CD4-positive, alpha-beta T cell treated with Interleukin-1 beta for 1 hour (primary cell): ENCODE measurements at regions not wholly inside any gene's neighbourhood (a gene's known extent, or its start where the extent isn't known, plus 50 kb on each side); places are given as distances from the start of the nearest gene placed in this dataset.

ENCODE experiments used
- DNase-seq, 2 donors: peaks; one replicate each; pipeline ENCODE4 v3.0.0-alpha.2; 2020 to 2022

DNA sequence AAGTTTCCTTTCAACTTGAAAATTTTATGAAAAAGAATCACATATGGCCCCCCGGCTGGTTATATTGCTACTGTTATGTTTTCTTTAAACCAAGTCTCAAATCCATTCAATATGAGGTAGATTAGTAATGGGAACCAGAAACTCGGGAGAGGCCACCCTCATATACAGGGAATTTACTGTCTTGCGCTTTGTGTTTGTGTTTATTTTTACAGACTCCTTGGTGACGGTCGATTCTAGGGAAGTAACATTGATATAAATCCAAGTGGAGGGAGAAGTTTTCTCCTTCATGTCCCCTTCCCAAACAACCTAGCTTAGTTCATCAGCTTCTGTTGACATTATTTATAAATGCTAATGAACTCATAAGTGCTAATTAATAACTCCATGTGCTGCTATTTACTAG lies 163.5 kb upstream of the LMO4 start:
- no peak for DNase-seq

DNA sequence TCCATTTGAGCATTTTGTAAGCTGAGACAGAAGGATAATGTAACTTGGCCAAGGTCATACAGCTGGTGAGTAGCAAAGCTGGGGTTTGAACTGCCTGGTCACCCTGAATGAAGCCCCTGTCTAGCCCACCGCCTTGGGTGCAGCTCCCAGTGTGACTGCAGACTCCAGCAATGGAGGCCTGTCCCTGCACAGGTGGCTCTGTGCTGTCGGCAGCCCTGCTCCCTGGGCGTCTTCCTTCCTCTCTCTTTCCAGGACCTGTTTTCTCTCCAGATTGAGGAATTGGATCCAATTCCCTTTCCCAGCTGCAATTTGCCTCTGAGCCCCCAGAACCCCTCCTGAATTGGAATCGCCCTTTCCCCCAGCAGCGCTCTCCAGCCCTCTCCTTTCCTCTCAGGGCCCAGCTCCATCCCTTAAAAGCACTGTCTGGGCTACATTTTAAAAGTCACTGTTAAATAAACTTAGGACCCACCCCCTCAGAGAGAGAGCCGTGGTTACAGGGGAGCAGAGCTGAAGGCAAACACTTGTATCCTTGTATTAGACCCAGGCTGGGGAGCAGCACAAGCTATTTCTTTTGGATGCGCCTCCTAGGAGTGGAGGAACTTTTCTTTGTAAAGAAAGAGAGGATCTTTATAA lies 161.4 kb upstream of the LMO4 start:
- DNase-seq = no peak

DNA sequence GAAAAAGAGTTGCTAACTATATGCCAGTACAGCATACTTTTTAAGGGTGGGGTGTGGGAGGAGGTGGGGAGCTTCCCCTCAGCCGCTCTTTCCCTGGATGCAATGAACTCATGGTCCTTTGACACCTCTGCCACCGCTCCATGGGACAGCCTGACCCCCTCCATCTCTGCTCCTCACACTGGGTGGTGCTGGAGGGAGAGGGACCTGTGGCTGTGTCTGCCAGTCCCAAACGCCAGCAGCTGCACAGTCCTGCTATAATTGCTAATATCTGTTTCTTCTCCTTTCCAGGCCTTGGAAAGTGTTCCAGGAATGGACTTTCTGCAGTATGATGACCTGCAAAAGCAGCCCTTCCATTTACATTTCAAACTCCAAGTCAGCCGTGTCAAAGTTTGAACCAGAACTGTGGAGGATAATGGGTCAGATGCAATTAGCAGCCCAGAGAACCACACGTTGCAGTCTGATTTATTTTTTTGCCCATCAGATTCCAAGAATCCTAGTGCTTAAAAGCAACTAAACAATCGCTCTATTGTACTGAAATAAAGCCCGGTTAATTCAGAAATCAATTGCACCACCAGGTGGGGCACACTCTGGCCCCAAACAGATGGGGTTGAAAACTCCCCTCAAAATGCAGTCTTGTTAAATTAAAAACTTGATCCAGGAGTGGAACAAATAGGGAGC lies 160.7 kb upstream of the LMO4 start:
- no peak for DNase-seq

DNA sequence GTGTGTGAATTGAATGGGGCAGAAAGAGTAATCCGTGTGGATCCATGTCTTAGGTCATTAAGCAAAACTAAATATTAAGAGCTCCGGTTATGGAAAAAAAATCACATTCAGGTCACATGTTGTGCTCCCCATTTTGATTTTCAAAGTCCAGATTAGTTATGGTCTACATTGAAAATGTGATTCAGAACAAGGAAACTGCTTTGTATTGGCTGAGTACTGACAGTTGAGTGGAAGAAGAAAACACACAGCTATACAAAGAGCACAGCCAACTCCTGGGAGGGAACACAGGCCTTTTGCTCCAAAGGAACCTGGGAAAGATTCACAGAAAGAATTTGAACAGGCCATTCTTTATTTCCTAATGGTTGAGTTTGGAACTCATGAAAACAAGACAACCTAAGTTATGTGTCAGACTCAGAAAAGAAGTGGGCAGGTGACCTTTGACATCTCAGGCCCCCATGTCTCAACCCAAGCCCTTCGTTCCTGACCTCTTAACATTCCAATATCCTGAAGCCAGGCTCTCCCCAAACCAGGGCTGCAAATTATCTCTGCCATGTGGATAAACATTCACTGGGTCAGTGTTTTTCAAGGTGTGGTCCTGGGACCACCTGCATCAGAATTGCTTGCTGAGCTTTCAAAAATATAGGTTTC lies 159.3 kb upstream of the LMO4 start:
- no peak for DNase-seq

DNA sequence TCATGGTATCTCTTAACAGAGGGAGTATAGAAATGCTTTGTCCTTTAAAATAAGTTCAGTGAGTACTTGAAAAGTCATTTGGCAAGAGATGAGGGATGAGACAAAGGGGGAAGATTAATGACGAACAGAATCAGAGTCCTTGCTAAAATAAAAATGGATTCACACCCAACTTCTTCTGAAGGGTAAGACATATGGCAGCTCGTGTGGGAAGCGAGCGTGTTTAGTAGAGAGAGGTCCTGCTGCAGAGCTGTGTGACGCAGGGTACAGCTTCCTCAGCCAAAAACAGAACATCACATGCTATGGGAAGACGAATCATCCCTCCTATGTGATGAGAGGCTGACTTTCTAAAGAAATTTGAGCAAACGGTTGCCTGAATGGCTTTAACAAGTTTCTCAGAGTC lies 158.5 kb upstream of the LMO4 start:
- DNase-seq = no peak

DNA sequence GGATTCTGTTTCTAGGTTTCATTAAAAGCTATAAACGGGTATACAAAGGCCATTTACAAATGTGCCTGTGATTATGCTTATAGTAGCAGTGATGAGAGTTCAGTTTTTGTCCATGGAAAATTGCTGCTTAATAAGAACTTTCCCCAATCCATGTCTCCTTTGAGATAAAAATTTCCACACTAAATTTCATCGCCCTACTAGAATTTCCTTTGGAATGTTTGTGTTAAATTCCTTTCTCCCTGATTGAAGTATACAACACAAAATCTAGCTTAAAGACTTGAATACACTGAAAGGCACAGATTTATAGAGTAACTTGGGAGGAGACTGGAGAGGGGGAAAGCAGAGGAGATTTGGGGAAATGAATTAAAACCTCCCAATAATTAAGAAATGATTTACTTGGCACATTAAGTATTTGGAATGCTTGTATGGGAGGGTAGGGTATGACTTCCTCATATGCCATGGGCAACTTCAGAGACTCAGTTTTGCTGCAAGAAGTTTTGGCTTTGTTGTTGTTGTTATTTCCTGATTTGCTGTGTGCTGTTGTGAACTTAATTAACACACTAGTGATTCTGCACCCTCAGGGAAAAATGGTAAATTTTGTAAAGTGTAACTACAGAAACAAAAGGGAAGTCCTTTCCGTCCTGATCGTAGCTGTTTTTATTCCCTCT lies 157.6 kb upstream of the LMO4 start:
- no peak for DNase-seq

DNA sequence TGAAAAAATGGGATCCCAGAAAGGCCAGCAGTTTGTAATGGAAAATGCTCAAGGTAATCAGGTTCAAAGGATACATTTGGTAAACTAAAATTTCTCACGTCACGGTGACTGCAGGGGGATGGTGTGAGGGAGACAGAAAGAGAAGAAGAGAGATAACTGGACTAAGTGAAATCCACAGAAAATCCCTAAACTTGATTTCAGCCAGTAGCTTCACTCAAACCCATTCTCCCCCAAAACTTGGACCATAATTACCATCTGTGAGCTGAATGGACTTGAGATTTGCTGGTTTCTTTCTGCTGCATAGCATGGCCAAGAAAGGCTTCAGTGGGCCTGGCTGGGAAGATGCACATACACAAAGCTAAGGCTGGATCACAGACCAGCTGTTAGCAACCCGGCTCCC lies 155.4 kb upstream of the LMO4 start:
- DNase-seq = no peak

DNA sequence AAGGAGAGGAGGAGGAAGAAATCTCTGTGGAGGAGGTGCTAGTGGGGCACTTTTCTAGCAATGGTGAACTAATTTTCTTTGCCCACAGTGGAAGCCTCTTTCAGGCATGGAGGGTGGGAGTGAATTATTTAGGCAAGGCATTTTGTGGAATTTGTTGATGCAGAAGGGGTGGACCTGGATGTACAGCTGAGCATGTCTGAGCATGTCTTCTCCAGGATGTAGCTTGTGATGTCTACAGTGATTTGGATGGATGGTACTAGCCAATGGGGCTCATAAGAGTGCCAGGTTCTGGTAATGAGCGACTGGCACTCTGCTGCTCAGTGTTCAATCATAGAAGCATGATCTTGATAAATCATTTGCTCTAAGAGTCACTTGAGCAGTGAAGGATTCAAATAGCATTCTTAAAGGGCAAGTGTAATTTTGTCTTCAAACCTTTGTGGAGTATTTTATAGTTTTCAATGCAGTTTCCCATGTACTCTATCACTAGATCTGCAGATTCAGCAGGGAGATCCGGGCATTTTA lies 153.9 kb upstream of the LMO4 start:
- DNase-seq = no peak

DNA sequence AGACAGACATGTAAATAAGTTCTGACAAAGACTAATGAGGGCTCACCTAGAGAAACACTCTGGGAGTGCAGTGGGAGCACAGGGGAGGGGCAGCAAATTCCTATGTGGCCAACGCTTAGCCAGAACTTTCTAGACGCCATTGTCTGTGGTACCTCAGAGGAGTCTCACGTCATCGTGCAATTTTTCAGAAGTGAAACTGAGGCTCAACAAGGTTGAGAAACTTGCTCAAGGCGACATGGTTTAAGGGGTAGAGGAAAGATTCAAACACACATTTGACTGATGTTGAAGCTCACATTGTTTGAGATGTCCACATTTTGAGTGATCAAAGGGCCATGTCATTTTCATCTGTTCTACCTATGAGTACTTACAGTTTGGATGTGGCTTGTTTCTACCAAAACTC lies 152.6 kb upstream of the LMO4 start:
- no peak for DNase-seq

DNA sequence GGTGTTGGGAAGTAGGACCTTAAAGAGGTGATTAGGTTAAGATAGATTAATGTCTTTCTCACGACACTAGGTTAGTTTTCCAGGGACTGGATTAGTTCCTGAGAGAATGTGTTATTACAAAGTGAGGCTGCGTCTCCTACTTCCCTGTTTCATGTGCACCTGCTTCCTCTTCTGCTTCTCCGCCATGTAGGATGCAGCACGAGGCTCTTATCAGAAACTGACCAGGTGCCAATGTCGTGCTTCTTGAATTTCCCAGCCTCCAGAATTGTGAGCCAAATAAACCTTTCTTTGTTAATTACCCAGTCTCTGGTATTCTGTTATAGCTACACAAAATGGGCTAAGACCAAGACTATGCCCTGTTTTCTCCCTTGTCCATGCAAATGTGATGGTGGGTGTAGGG lies 152.2 kb upstream of the LMO4 start:
- no peak for DNase-seq

DNA sequence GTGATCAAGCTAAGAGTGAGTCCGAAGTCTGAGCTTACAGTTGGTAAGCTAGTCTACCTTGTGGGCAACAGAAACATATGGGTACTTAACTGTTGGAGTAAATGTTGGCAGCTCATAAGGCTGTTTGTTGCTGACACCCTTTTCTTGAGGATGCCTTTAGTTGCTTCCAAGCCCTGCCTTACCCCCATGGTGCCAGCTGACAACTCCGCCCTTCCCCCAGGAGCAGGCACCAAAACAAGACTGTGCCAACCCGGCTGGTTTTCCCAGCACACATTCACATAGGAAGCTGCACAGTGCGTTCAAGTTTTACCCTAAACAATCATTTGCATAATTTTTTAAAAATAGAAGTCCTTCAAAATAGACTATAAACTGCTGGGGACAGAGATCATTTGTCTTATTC lies 150.2 kb upstream of the LMO4 start:
- no peak for DNase-seq

DNA sequence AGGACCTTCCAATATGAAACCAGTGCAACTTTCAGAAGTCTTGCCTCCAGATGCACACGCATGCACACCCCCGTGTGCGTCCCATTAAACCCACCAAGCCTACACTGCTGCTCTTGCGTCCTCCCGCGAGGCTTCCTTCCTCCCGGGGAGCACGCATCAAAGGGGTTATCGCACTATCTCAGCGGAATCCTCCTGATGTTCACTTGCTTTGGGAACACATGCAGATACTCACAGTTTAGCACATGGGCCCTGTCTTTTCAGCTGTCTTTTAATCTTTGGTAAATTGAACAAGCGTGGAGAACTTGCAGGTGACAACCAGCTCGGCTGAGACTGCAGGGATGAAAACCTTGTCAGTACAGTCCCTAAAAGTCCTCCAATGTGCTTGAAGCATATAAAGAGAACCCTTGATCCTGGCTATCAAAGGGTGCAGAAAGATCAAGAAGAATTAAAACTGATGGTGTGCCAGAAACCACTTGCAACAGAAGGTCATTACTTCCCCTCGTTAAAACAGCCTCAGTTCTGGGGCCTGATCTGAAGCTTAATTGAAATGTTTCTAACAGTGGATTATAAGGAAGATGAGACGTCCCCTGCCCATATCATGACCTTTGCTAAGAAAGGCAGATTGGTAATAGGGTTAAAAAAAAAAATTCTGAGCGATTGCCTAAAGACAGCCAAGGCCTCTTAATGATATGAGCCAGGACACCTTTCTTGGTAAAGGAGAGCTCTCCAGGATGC lies 149.4 kb upstream of the LMO4 start:
- DNase-seq = no peak

DNA sequence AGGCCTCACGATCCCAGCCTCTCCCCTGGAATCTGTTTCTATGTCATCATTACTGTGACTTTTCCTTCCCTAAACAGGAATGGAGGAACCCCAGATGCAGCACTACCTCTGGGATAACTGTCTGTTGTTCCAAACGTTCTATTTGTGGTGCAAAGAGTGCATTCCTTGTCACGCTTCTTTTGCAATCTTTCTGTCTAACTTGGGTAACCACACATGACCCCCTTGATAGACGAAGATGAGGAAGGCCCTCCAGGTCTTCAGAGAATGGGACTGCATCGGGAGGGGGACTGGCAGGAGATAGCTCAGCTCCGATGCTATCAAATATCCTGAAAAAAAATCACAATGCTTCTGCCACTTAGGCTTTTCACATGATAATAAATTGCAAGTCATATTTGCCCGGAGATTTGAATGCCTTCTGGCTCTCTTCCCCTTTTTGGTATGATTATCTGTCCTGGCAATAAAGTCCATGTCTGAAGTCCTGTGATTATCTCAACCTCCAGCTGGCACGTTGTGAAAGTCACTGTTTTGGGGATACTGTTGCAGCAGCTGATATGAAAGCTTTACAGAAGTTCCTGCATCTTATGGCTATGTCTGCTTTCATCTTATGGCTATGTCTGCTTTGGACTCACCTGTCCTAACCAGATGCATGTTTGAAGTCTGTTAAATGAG lies 148.7 kb upstream of the LMO4 start:
- DNase-seq = no peak

DNA sequence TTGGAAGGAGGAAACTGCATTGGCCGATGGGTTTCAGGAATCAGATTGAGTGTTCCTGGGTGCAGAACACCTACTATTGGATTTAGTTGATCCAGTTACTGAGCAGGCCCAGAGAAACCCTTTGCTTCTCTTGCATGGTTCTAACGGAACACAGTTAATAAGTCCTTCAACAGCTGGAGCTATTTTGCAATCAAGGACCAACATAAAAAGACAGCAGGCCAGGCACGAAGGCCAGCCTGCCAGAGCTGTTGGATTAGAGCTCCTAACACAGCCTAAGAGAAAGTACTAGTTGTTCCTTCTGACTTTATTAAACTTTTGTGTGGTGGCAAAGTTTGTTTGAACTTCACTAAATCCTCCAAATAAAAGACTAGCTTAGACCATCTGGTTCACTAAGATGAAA lies 148.0 kb upstream of the LMO4 start:
- DNase-seq = no peak

DNA sequence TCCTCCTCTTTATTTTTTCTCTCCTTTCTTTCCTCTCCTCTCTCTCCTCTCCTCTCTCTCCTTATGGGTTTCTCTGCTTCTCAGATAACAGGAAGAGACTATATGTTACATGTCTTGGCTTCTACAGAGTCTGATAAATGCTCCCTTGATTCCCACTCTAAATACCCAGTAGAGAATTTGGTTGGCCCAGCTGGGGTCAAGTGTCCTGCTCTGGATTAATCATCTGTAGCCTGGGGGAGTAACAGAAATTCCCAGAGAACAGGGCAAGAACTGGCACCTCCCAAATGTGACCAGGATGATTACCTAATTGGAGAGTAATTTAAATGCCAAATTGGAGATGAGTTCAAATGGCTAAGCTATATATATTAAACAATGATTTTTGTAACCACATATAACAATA lies 146.1 kb upstream of the LMO4 start:
- no peak for DNase-seq

DNA sequence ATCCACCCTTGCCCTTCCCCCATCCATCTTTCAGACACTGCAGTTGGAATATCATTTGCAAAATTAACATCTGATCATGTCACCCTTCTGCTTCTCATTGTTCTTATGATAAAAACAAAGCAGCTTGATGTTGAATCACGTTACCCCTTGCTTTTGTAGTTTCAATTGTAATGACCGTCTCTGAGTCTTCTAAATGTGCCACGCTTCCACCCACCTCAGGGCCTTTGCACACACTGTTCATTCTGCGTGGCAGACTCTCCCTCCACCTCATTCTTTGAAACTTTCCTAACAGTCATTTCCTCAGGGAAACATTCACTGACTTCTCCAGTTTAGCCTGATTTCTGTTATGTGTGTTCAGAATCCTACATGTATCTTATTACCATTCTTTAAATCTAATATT lies 143.6 kb upstream of the LMO4 start:
- DNase-seq = no peak

DNA sequence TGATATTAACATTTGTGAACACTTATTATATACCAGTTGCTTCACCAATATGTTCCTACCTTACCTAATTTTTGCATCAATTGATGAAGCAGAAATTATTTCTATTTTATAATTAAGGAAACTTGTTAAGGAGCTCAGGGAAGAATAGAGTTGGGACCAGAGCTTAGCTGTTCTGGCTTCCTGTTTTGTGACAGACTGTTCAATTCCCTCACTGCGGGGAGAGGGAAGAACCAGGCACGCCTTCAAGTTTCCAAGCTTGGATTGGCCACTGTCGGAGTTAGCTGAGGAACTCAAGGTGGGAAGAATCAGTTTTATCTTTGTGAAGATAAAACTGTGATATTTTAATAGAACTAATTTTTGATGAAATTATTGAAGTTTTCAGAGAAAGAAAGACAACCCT lies 142.3 kb upstream of the LMO4 start:
- DNase-seq = no peak

DNA sequence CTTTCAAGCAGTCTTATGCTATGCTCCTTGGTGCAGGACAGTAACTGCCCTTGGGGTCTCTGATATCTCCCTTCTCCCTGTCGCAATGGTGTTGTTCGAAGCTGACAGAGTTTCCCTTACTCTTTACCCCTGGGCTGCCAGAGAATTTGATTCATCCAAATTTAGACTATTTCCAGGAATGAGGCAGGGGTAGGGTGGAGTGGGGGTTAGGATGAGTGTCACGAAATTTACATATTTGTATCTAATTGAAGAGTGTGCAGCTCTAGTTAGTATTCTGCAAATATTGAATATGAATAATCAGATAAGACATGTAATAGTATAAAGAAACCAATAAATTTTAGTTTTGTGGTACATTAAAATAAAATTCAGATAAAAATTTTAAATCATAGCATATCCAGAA lies 140.0 kb upstream of the LMO4 start:
- no peak for DNase-seq

DNA sequence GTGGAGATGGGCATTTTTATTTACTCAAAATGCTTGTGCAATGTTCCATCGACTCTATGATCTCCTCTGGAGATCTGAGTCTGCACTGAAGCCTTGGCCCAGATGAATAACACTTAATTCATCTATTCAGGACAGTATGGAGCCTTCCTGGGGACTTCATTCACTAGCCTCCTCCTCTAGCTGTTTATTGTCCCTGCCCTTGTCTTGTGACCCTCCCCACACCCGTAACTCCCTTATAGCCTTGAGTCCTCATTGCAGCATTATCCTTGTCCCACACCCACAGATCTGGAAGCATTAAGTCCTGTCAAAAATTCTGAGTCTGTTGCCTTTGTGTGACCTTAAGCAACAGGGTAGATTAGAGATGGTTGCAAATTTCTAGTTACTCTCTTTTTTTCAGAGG lies 138.3 kb upstream of the LMO4 start:
- DNase-seq = no peak

DNA sequence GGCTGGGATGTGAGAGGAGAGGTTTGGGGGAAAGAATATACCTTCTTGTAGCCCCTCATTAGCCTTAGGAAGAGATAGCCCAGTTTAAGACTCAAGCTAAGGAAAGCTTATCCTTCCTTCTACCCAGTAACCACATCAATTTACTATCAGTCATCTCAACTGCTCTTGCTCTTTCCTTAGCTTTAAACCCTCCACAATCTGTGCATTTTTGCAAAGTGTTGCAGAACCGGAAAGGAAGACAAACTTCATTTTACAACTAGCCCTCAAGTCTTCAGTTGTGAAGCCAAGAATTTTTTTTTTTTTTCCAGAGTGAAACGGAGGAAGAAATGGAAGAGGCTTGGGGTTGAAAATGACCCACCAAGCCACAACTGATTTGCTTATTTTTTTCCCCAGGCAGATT lies 137.0 kb upstream of the LMO4 start:
- no peak for DNase-seq

DNA sequence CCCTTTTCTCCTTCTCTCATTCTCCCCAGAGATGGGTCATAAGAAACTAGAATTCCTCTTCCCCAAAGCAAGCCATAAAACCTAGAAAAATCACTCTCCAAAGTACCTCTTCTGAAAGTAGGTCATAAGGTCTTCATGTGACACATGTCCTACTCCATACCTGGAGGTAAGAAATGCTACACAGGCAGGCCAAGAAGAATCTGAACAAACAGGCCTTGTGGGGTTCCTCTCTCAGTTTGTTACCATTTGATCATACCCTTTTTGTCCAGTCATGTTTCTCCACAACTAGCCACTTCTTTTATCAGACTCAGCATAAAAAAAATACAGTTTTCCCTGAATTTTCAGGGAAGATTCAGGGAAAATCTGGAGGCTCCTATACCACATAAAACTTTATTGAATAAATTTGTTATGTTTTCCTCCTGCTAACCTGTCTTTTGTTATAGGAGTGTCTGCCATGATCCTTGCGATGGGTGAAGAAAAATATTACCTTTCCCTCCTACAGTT lies 134.4 kb upstream of the LMO4 start:
- DNase-seq = no peak

DNA sequence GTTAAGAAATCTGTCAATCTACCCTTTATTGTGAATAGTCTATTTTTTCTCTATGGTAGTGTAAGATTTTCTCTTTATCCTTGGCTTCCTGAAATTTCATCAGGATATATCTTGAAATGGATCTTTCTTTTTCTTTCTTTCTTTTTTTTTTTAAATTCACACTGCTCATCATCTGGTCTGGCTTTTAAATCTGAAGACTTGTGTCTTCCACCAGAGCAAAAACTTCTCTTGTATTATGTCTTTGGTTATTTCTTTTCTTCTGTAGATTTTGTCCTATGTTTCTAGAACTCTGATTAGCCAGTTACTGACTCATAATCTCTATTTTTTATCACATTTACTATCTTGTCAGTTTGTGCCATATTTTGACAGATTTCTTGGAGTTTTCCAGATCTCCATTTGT lies 133.8 kb upstream of the LMO4 start:
- DNase-seq = no peak
